T-cell (primary cell): ENCODE measurements at regions not wholly inside any gene's neighbourhood (a gene's known extent, or its start where the extent isn't known, plus 50 kb on each side); places are given as distances from the start of the nearest gene placed in this dataset.

Experiments
- ATAC-seq, 4 experiments: fragments of 200-7000 bp in 3 of 4; fragments of 150-1000 bp in 1 of 4; cut with Tn5 transposase; replicated peaks in 1 of 4; 1 replicate in 3 of 4; 2 replicates in 1 of 4; pipeline ENCODE4 v1.10.0; 2021; ENCODE audit warnings: moderate library complexity in 3 of 4, mild to moderate bottlenecking in 2 of 4, moderate number of reproducible peaks in 1 of 4
- CTCF ChIA-PET, 2 donors: fragments of 300-600 bp; sonication (Branson Sonifier 250); formaldehyde crosslinking; loops; one replicate each; lab custom pipeline; 2022; ENCODE audit warnings: antibody characterized with exemption in 2 of 2; lab: Charles Lee
- POLR2A ChIA-PET, 2 donors: fragments of 300-600 bp; sonication (Branson Sonifier 250); formaldehyde crosslinking; loops; one replicate each; lab custom pipeline; 2022; ENCODE audit warnings: antibody characterized with exemption in 2 of 2; lab: Charles Lee
- DNase-seq, 35 experiments: peaks; one replicate each; pipeline versions ENCODE4 v3.0.0 to v3.0.0-alpha.2; 2013 to 2023
- H3K27ac ChIP-seq: one replicate; pipeline ENCODE4 v1.5.1; 2013; ENCODE audit warnings: low read length
- H3K27me3 ChIP-seq, 2 experiments: replicated peaks in 1 of 2; 1 replicate in 1 of 2; 2 replicates in 1 of 2; pipeline versions ENCODE4 v1.6.1 to v1.7.0; 2013; ENCODE audit warnings: low read length in 1 of 2, mixed read lengths in 1 of 2; ENCODE audit not compliant: control insufficient read depth in 2 of 2, insufficient read depth in 2 of 2; ENCODE audit errors: extremely low read depth in 1 of 2
- H3K36me3 ChIP-seq, 2 donors: 1 replicate in 1 of 2; 2 replicates in 1 of 2; pipeline versions ENCODE4 v1.6.1 to v1.7.0; 2013; ENCODE audit warnings: low read length in 1 of 2; ENCODE audit not compliant: control insufficient read depth in 2 of 2, insufficient read depth in 1 of 2; ENCODE audit errors: extremely low read depth in 1 of 2
- H3K4me1 ChIP-seq, 2 experiments: 1 replicate in 1 of 2; 2 replicates in 1 of 2; pipeline versions ENCODE4 v1.6.1 to v1.7.0; 2013; ENCODE audit warnings: low read length in 2 of 2, mixed read lengths in 1 of 2; ENCODE audit not compliant: insufficient read depth in 2 of 2, control insufficient read depth in 1 of 2; ENCODE audit errors: extremely low read depth in 1 of 2
- H3K4me3 ChIP-seq, 2 donors: 1 replicate in 1 of 2; 2 replicates in 1 of 2; pipeline versions ENCODE4 v1.5.1 to v1.7.0; 2013; ENCODE audit warnings: mild to moderate bottlenecking in 2 of 2, low read length in 1 of 2, moderate library complexity in 1 of 2; ENCODE audit not compliant: control insufficient read depth in 1 of 2; ENCODE audit errors: extremely low read depth in 1 of 2
- H3K9me3 ChIP-seq: 2 replicates; pipeline ENCODE4 v1.7.0; 2013
- H3K27ac Mint-ChIP-seq, 2 donors: one replicate each; pipeline ENCODE4 v1.8.0; 2020 to 2021; ENCODE audit warnings: mild to moderate bottlenecking in 2 of 2, mixed read lengths in 2 of 2
- H3K27me3 Mint-ChIP-seq, 2 donors: one replicate each; pipeline ENCODE4 v1.8.0; 2021 to 2022; ENCODE audit warnings: mixed read lengths in 2 of 2
- H3K36me3 Mint-ChIP-seq: one replicate; pipeline ENCODE4 v1.8.0; 2021; ENCODE audit warnings: mixed read lengths
- H3K4me1 Mint-ChIP-seq, 3 donors: one replicate each; pipeline ENCODE4 v1.8.0; 2020 to 2022; ENCODE audit warnings: mixed read lengths in 3 of 3, mild to moderate bottlenecking in 1 of 3
- H3K4me3 Mint-ChIP-seq, 3 donors: one replicate each; pipeline ENCODE4 v1.8.0; 2020 to 2022; ENCODE audit warnings: mild to moderate bottlenecking in 3 of 3, mixed read lengths in 3 of 3, moderate library complexity in 3 of 3
- H3K9me3 Mint-ChIP-seq, 3 donors: one replicate each; pipeline ENCODE4 v1.8.0; 2020 to 2022; ENCODE audit warnings: mixed read lengths in 3 of 3
- WGBS: methylation state at CpG from one replicate; pipeline ENCODE4 v1.1.5; 2013; ENCODE audit warnings: missing lambda C conversion rate; ENCODE audit not compliant: insufficient coverage; 5-methylcytosine and 5-hydroxymethylcytosine counted together

DNA sequence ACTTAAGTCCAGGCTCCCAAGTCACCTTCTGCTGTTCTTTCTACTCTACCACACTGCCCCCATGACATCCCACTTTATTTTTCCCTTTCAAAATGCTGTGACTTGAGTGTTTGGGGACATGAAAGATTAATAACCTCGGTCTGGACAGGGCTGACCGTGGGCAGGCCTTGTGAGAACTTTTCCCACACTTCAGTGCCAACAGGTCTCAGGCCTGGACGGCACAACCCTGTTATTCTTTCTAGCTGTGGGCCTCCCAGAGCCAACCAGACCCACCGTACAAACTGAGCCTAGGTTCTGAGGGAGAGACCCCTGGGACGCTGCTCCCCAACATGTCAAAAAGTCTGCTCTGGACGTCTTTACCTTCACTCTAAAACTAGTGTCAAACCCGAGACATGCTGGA is 153.4 kb downstream of the CEP120 start:
- Mint-ChIP-seq H3K4me1 (no peaks in the 10 kb centered on the region), H3K4me3 (no peak overlapping the region)
- ATAC-seq: no peak

DNA sequence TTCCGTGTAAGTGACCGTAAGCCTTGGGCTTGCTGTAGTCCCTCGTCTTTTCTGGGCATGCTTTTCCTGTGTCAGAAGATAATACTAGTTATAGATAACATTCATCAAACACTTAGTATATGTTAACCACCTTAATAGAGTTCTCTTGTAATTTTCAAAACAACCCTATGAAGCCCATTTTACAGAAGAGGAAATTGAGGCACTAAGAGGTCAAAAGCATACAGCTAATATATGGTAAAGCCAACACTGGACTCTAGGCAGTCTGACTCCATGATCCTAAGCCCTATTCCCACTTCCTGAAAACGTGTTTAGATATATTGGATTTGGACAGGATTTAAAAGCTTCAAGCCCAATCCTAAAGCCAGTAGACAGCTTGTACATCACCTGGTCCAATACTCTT is 153.8 kb downstream of the CEP120 start:
- Mint-ChIP-seq H3K27ac (no peak overlapping the region), H3K9me3 (no peaks in the 10 kb centered on the region), H3K4me3 (no peak overlapping the region), H3K27me3 (no peaks in the 10 kb centered on the region), H3K36me3 (no peaks in the 10 kb centered on the region), H3K4me1 (no peaks in the 10 kb centered on the region)
- H3K36me3 ChIP-seq: no peaks in the 10 kb centered on the region
- H3K4me1 ChIP-seq: no peaks in the 10 kb centered on the region
- no CpG with 5 or more reads among the region's 4 CpGs for WGBS
- ATAC-seq (no peak), DNase-seq (no peak)
- H3K4me3 ChIP-seq: no peak overlapping the region
- ChIA-PET CTCF (no interaction called here), POLR2A (no interaction called here)
- no peaks in the 10 kb centered on the region for H3K27me3 ChIP-seq
- H3K27ac ChIP-seq: no peak overlapping the region
- no peaks in the 10 kb centered on the region for H3K9me3 ChIP-seq

More for the DNA sequence above, 153.4 kb downstream of the CEP120 start:
- H3K27me3 Mint-ChIP-seq: no peaks in the 10 kb centered on the region
- no peaks in the 10 kb centered on the region for H3K27me3 ChIP-seq
- H3K36me3 Mint-ChIP-seq: no peaks in the 10 kb centered on the region
- WGBS: 73% methylated on average over 6 of the region's 7 CpGs
- no peaks in the 10 kb centered on the region for H3K4me1 ChIP-seq
- ChIA-PET CTCF (no interaction called here), POLR2A (no interaction called here)
- no peak overlapping the region for H3K4me3 ChIP-seq
- no peak overlapping the region for H3K27ac ChIP-seq
- H3K36me3 ChIP-seq: no peaks in the 10 kb centered on the region
- H3K27ac Mint-ChIP-seq: no peak overlapping the region
- H3K9me3 ChIP-seq: no peaks in the 10 kb centered on the region
- H3K9me3 Mint-ChIP-seq: no peaks in the 10 kb centered on the region
- DNase-seq: no peak

DNA sequence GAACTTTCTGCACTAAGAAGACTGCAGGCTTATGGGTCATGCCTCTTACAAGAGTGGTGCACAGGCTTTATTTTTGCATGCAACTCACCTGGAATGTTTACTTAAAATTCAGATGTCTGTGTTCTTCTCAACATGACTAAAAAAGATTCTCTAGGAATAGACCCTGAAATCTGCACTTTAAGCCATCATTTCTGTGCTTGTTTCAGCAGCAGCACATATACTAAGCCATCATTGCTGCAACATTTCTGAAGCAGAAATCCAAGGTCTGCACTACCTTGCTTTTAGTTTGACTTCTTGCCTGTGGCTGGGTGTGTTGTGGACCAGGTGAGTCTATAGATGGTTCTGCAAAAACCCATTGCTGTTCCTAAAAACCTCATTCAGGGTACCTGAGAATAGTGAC is 156.8 kb downstream of the CEP120 start:
- H3K36me3 Mint-ChIP-seq: no peaks in the 10 kb centered on the region
- H3K27ac ChIP-seq: no peak overlapping the region
- H3K4me3 Mint-ChIP-seq: no peak overlapping the region
- no peaks in the 10 kb centered on the region for H3K4me1 ChIP-seq
- H3K9me3 ChIP-seq: no peaks in the 10 kb centered on the region
- ChIA-PET POLR2A (no interaction called here), CTCF (no interaction called here)
- DNase-seq: no peak
- H3K4me1 Mint-ChIP-seq: no peaks in the 10 kb centered on the region
- H3K9me3 Mint-ChIP-seq: no peaks in the 10 kb centered on the region
- H3K27ac Mint-ChIP-seq: no peak overlapping the region
- no peaks in the 10 kb centered on the region for H3K36me3 ChIP-seq
- ATAC-seq: no peak
- H3K4me3 ChIP-seq: no peak overlapping the region
- H3K27me3 ChIP-seq: no peaks in the 10 kb centered on the region
- no peaks in the 10 kb centered on the region for H3K27me3 Mint-ChIP-seq

DNA sequence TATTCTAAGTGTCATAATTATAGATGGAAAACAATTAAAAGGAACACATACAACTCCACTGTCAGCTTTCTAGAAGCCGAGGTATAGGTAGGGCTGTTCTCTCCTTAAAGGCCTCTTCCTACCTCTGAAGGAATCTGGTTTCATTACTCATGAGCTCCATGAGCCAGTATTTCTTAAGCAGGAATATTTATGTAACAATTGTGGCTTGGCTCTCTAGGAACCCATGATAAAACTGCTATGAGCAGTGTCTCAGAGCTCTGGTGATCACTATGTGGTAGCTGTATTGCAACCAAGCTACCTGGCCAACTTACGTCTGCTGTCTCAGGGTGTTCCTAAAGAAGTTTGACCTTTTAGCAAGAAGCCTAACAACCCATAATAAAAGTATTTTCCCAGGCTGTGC is 157.7 kb downstream of the CEP120 start:
- Mint-ChIP-seq H3K27me3 (peaks cover 0 to 3% of the 10 kb centered on the region in 2 donors), H3K4me1 (no peaks in the 10 kb centered on the region), H3K4me3 (no peak overlapping the region), H3K27ac (no peak overlapping the region), H3K9me3 (no peaks in the 10 kb centered on the region), H3K36me3 (no peaks in the 10 kb centered on the region)
- H3K36me3 ChIP-seq: no peaks in the 10 kb centered on the region
- H3K27ac ChIP-seq: no peak overlapping the region
- no peaks in the 10 kb centered on the region for H3K4me1 ChIP-seq
- DNase-seq (no peak), ATAC-seq (no peak)
- CTCF ChIA-PET: no interaction called here
- WGBS: no CpG with 5 or more reads among the region's 2 CpGs
- H3K9me3 ChIP-seq: no peaks in the 10 kb centered on the region
- H3K27me3 ChIP-seq: no peaks in the 10 kb centered on the region
- POLR2A ChIA-PET: no interaction called here
- H3K4me3 ChIP-seq: no peak overlapping the region

DNA sequence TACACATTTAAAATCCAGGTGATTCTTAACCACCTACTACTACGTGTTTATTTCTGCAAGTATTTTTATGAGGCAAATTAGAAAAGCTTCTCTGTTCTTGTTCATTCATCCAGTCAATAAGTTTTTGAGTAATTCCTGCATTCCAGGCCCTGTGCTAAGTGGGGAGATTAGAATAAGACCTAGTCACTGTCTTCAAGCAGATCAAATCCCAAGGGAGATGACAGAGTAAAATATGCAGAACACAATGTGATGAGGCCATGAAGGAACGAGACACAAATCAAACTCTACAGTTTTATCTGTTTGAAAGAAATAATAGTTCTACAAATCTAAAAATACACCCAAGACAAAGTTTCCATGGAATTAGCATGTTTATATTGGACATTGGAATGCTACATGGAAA is 158.8 kb downstream of the CEP120 start:
- no peaks in the 10 kb centered on the region for H3K4me1 ChIP-seq
- H3K27ac ChIP-seq: no peak overlapping the region
- ChIA-PET POLR2A (no interaction called here), CTCF (no interaction called here)
- peaks cover 0 to 3% of the 10 kb centered on the region in 2 donors for H3K27me3 Mint-ChIP-seq
- no peaks in the 10 kb centered on the region for H3K36me3 Mint-ChIP-seq
- no peak overlapping the region for H3K4me3 ChIP-seq
- no peaks in the 10 kb centered on the region for H3K27me3 ChIP-seq
- DNase-seq (no peak), ATAC-seq (no peak)
- H3K4me3 Mint-ChIP-seq: no peak overlapping the region
- H3K36me3 ChIP-seq: no peaks in the 10 kb centered on the region
- WGBS: no CpG with 5 or more reads among the region's 2 CpGs
- no peak overlapping the region for H3K27ac Mint-ChIP-seq
- no peaks in the 10 kb centered on the region for H3K9me3 Mint-ChIP-seq
- H3K9me3 ChIP-seq: no peaks in the 10 kb centered on the region
- no peaks in the 10 kb centered on the region for H3K4me1 Mint-ChIP-seq

DNA sequence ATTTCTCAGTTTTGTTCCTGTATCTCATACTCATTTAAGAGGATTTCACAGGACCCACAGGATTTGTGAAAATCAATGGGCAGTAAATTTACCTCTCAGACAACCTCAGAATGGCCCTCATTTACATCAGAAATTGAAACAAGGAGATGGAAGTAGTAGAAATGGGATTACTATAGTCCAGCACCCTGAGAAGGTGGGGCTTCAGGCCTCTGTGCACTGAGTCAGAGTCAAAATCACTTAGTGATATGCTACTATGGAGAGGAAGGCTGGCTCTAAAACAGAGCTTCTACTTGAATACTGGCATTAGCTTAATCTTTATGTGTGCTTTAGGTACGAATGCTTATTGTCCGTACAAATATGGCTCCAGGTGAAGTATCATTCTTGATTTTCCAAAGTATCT is 159.3 kb downstream of the CEP120 start:
- H3K4me3 Mint-ChIP-seq: no peak overlapping the region
- no peak for ATAC-seq

DNA sequence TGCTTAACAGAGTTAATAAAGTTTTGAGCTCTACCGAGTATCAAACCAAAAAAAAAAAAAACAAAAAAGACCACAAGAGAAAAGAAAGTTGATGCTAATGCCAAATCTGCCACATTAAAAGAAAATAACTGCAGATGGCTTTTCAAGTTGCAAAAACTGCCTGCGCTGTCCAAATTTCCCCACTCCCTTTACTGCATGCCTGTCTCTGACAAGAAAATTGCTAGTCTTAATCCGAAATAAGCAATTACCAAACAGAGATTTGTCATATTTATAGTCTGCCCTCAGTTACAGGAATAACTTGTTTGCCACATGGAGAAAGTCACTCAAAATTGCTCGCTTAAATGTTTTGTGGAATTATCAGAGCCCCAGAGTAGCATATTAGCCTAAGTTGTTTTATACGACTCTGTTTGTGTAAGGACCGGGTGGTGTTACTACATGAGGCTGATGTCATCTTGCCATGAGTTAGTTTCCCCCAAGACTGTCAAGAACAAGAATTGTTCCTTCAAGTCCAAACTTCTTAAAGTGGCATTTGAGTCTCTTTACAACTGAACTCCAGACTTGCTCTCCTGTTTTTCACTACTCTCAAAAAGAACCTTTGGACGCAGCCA is 160.9 kb downstream of the CEP120 start:
- no peak overlapping the region for H3K4me3 ChIP-seq
- H3K9me3 ChIP-seq: no peaks in the 10 kb centered on the region
- H3K27ac ChIP-seq: no peak overlapping the region
- H3K27me3 Mint-ChIP-seq: peaks cover 3 to 7% of the 10 kb centered on the region in 2 donors
- H3K27me3 ChIP-seq: peaks cover 0 to 4% of the 10 kb centered on the region in 2 experiments
- ChIA-PET CTCF (no interaction called here), POLR2A (no interaction called here)
- peaks cover 0 to 6% (median 0%) of the 10 kb centered on the region in 3 donors for H3K9me3 Mint-ChIP-seq
- H3K36me3 ChIP-seq: no peaks in the 10 kb centered on the region
- H3K4me1 Mint-ChIP-seq: no peaks in the 10 kb centered on the region
- DNase-seq (no peak), ATAC-seq (no peak)
- H3K27ac Mint-ChIP-seq: no peak overlapping the region
- no peaks in the 10 kb centered on the region for H3K36me3 Mint-ChIP-seq
- whole genome bisulfite sequencing: 92% methylated on average over 5 of the region's 7 CpGs
- H3K4me3 Mint-ChIP-seq: no peak overlapping the region
- no peaks in the 10 kb centered on the region for H3K4me1 ChIP-seq

More for the DNA sequence above, 159.3 kb downstream of the CEP120 start:
- Histone ChIP-seq H3K9me3 (no peaks in the 10 kb centered on the region), H3K4me3 (no peak overlapping the region), H3K36me3 (no peaks in the 10 kb centered on the region), H3K27me3 (peaks cover 0 to under 1% of the 10 kb centered on the region in 2 experiments), H3K27ac (no peak overlapping the region), H3K4me1 (no peaks in the 10 kb centered on the region)
- H3K36me3 Mint-ChIP-seq: no peaks in the 10 kb centered on the region
- WGBS: no CpG with 5 or more reads among the region's 2 CpGs
- DNase-seq: no peak
- H3K27ac Mint-ChIP-seq: no peak overlapping the region
- CTCF ChIA-PET: no interaction called here
- no peaks in the 10 kb centered on the region for H3K9me3 Mint-ChIP-seq
- no peaks in the 10 kb centered on the region for H3K4me1 Mint-ChIP-seq
- POLR2A ChIA-PET: no interaction called here
- H3K27me3 Mint-ChIP-seq: peaks cover 0 to 3% of the 10 kb centered on the region in 2 donors
